NCI-H2107 treated with DMSO at 0.1 percent for 48 hours (cell line): ENCODE measurements at regions not wholly inside any gene's neighbourhood (a gene's known extent, or its start where the extent isn't known, plus 50 kb on each side); places are given as distances from the start of the nearest gene placed in this dataset.

Experiments used
- DNase-seq: peaks from one replicate; lab custom pipeline; 2025; ENCODE audit not compliant: unreplicated experiment; lab: John Stamatoyannopoulos, UW

- no peak for DNase-seq
Measured at GRCh38 chr12:94722664-94723063, 72.3 kb upstream of the TMCC3 start.

GRCh38 chr12:94721173-94721572 lies 70.8 kb upstream of the TMCC3 start:
- no peak for DNase-seq

DNA sequence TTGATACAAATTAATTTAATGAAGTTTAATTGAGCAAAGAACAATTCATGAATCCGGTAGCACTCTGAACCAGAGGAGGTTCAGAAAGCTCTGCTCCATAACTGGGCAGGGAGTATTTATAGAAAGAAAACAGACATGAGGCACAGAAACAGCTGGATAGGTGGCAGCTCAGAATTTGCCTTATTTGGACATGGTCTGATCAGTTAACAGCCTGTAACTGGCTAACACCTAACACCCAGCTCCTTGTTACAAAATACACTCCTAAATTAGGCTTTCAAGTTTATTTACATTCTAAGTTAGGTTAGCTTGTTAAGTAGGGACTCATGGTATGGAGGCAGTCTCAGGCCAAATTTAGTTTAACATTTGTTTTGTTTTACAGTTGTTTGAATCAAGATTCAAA lies 67.8 kb upstream of the TMCC3 start:
- DNase-seq, result no peak

DNA sequence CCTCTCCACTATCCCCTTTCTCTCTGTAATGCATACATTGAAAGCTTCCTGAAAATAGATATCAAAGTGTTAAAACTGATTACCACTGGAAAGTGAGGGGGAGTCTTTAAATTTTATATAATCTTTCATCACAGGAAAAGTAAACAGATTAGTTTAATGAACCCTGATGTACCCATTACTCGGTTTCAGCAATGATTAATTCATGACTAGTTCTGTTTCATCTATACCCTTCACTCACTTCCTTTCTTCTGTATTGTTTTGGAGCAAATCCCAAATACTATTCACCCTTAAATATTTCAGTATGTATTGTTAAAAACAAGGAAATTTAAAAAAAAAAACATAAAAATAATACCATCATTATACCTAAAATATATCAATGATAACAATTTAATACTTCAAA lies 67.3 kb upstream of the TMCC3 start:
- DNase-seq, result no peak

GRCh38 chr12:94717108-94717507 lies 66.8 kb upstream of the TMCC3 start:
- no peak for DNase-seq

GRCh38 chr12:94716339-94716738 lies 66.0 kb upstream of the TMCC3 start:
- DNase-seq, result no peak

DNA sequence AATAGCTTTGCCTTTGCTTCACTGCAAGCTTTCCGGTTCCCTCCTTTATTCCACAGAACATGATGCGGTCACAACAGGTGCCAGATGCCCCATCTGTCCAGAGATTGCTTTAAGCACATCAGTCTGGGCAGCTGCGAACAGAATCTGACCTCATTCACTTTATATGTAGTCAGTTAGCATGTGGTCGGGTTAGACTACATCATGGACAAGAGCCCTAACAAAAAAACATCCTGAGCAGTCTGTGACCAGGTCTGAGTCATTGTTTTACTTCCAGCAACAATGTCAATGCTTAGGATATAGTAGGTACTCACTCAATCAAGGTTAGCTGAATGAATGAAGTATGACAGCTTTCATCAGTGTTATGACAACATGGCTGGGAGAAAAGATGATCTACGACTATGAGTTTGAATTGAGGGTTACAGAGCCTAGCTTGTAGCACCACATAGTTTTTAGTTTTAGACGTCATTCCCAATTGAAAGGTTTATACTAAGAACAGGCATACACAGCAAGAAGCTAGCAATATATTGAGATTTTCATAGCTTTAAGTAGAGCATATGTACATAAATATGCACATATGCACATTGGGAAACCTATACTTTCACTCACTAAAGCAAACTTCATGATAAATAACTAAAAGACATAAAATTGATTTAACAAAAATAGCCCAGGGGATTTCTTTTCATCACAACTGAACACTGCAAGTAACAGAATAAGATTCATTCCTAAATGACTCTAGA lies 64.2 kb upstream of the TMCC3 start:
- no peak for DNase-seq

- no peak for DNase-seq
Measured at GRCh38 chr12:94712815-94713515, 62.6 kb upstream of the TMCC3 start.

DNA sequence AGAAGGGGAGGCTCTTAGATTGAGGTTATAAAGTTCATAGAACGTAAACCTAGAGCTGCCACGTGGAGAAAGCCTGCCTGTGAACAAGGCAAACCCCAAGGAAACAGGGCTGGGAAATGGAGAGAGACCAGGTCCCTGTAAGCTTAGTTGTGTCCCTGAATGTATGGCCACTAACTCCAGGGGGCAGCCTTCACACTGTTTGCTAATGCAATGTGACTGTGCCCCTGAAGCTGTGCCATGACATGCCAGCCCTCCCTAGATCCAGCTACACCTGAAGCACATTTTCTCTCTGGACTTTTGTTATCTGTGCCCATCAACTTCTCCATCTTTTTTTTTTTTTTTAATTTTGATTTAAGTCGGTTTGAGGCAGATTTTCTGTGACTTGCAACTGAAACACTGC lies 60.6 kb upstream of the TMCC3 start:
- DNase-seq, result no peak

GRCh38 chr12:94707892-94708291 lies 57.5 kb upstream of the TMCC3 start:
- no peak for DNase-seq

DNA sequence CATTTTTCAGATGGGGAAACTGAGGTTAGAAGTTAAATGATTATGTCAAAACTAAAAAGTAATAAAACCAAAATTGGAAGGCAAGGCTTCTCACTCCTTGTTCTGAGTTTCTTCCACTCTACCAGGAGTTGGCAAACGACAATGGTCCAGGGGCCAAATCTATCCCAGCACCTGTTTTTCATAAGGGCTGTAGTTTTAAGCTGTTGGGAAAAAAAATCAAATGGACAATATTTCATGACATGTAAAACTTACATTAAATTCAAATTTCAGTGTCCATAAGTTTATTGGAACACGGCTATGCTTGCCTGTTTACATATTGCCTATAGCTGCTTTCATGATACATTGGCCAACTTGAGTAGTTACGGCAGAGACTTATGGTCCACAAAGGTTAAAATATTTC lies 56.7 kb upstream of the TMCC3 start:
- no peak for DNase-seq

DNA sequence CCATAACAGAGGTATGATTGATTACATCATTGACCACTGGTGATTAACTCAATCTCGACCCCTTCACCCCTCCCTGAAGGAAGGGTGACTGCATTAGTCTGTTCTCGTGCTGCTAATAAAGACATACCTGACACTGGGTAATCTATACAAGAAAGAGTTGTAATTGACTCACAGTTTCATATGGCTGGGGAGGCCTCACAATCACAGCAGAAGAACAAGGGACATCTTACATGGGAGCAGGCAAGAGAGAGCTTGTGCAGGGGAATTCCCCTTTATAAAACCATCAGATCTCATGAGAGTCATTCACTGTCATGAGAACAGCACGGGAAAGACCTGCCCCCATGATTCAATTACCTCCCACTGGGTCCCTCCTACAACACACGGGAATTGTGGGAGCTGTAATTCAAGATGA lies 55.9 kb upstream of the TMCC3 start:
- no peak for DNase-seq

GRCh38 chr12:94705676-94706075 lies 55.3 kb upstream of the TMCC3 start:
- DNase-seq, result no peak

DNA sequence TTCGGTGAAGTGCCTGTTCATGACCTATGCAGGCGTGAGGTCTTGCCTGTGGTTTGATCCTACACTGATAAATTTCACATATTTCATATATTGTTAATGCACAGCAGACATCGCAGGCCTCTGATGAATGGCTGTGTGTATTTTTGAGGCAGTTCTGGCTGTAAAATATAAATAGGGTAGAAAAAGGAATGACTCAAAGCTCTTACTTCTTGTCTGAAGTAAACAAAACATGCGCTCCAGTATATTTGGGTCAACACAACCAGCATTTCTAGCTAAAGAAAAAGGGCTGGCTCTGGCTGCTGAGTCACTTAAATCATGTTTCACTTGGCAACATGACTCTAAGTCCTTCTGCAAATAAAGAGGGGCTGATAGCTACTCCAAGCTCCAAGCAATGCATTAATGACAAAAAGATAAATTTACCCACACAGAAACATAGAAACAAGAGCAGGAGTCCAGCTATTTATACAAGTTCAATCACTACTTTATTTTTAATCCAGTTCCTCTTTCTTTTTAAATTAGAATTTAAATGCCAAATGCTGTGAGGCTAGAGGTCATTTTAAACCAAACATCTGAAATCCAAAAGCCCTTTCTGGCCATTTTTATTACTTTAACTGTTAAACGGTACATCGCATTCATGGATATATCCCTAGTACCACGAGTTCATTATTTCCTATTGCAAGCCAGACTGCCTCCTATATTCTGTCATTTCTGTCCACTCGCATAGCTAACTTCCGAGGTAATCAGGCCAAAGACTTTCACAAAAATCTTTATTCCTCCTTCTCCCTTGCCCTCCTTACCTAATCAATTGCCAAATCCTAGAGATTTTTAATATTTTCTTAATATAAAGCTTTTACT lies 54.3 kb upstream of the TMCC3 start:
- peak; percentile 23 for DNase-seq

DNA sequence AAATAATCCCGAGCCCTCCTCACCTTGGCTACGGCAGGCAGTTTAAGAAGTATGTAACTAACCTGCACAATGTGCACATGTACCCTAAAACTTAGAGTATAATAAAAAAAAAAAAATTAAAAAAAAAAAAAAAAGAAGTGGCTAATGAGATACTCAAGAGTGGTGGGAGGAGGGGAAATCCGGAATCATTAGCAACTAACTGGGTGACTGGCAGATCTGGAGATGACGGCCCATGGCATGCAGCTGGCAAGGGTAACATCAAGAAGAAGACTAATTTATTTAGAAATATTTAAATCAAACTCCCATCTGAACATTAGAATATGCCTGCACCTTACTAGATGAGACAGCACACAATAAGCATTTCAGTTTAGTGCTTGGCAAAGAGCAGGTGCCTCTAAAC lies 52.3 kb upstream of the TMCC3 start:
- no peak for DNase-seq

GRCh38 chr12:94701711-94702110 lies 51.4 kb upstream of the TMCC3 start:
- no peak for DNase-seq

DNA sequence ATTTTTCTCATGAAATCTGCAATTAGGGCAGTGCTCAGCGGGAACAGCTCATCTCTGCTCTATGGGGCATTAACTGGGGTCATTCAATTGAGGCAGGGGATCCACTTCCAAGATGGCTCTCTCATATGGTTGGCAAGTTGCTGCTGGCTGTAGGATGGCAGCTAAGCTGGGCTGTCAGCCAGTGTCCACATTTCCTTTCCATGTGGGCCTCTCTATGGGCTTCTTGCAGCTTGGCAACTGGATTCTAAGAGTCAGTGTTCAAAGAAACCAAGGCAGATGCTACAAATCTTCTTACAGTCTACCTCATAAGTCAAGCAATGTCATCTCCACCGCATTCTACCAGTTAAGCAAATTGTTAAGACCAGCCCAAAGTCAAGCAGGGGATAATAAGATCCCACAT lies 50.3 kb upstream of the TMCC3 start:
- no peak for DNase-seq
